GM19035 (cell line): ENCODE measurements at regions not wholly inside any gene's neighbourhood (a gene's known extent, or its start where the extent isn't known, plus 50 kb on each side); places are given as distances from the start of the nearest gene placed in this dataset.
A peak's percentile ranks its signal among the peaks of the same experiment; 100 is the strongest.

ENCODE experiments used
- ATAC-seq: cut with Tn5 transposase; IDR thresholded peaks from one replicate; pipeline ENCODE4 v1.9.1; 2021; ENCODE audit not compliant: unreplicated experiment

DNA sequence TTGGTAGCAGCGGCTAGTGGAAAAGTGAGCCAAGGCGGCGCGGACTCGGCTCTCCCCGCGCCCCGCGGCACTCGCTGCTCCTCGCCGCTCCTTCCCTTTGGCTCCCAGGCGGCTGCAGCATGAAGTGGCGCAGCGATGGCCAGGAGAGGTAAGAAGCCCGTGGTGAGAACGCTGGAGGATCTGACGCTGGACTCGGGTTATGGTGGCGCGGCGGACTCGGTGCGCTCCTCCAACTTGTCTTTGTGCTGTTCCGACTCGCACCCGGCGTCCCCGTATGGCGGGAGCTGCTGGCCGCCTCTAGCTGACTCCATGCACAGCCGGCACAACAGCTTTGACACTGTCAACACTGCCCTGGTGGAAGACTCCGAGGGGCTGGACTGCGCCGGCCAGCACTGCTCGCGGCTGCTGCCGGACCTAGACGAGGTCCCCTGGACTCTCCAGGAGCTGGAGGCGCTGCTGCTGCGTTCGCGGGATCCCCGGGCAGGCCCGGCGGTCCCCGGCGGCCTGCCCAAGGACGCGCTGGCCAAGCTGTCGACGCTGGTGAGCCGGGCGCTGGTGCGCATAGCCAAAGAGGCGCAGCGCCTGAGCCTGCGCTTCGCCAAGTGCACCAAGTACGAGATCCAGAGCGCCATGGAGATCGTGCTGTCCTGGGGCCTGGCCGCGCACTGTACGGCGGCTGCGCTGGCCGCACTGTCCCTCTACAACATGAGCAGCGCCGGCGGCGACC is 225.6 kb upstream of the CRY1 start:
- peak; percentile 9 for ATAC-seq

- ATAC-seq: no peak
Observed at GRCh38 chr12:107319533-107320032, 226.2 kb upstream of the CRY1 start.

DNA sequence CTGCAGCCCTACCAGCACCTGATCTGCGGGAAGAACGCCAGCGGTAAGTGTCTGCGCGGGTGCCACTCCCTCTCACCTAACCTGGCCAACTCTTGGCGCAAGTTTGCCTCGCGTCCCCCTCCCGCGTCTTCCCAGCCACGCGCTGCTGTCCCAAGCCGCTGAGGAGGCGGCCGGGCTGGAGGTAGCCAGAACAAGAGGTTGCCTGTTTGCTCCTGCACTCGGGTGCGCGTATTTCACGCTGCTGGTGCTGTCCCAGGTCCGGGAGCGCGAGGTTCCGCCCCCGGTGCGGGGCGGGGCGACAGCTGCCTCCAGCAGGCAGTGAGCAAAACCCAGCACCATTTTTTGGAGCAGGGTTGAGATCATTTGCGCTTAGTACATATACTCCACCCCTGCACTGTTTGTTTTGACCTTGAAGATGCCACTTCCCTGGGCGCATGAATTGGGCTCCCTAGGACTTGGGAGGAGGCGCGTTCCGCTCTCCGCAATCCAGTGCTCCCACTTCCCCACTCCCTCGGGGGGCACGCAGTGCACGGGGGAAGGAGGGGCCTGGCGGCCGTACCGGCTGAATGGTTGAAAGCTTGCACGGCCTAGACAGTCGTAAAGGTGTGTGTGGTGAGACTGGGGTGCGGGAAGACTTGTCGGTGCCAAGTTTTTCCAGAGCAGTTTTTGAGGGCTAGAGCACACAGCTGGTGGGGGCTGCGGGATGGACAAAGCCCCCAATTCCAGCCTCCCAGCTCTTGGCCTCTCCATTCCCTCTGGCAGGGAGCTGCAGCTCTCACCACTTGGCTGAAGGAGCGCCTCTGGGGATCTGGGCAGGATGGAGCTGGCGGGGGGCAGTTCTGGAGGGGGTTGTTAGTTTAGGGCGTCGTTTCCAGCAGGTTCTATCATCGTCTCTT is 226.9 kb upstream of the CRY1 start:
- ATAC-seq: no peak

DNA sequence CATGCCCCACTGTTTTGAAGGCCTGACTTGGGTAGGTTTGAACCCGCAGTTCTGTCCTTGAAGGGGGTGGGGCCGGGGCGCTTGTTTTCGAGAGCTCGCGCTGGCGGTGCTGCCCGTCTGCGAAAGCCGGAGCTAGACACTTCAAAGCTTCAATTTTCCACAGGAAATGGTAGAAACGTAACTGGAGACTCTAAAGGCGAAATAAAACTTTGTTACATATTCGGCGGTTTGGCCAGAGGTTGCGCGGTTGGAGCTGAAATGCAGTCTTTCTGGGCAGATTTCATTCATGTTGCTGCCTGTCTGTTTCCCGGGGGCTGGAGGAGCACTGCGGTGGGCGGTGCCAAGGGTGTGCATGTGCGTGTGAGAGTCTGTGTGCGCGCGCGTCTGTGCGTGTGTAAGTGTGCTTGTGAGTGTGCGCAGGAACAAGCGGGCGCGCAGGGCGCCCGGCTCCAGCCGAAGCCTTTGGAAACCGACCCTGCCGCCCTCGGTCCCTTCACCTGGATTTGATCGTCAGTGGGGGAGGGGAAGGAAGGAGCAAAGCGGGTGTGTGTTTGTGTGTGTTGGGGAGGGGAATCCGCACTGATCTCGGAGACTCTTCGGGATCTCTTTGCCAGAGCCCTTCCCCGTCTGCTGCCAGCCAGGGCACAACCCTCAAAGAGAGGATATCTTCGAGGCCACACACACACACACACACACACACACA is 227.7 kb upstream of the CRY1 start:
- no peak for ATAC-seq

DNA sequence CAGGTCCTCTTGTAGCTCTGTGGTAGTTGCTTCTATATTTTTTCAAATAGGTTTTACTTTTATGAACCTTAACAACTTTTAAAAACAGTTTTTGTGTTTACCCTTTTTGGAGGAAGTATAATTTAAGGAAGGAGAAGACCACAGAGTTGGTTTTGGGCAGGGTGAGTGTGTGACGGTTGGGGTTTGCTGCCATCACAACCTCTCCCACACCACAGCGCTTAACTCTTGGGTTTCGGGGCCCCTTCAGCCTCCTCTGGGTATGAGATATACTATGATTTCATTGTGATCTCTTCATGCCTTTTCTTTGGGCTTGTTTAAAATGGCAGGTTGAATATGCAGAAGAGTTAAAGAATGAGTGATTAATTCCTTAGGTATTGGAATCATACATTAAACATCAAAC is 228.7 kb upstream of the CRY1 start:
- no peak for ATAC-seq

DNA sequence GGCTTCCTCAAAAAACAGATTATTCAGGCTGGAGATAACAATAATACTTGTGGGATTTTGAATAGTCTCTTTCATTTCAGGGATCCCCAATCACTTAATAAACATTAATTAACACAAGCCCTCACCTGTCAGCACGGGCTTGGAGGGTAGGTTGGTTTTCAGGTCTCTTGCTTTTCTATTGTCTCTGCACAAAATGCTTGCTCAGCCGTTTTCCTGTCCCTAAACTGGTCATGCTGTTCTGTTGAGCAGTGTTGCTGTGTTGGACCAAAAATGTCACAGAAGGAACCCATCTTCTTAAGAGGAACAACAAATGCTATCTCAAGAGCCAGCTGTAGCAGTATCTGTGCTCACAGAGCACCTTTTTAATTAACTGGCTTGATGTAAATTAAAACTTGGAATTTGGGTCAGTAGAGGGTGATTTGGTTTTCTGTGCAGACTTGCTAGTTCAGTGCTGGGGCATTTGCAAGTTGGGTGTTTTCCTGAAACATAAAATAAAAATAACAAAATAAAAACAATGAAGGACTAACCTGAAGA is 231.8 kb upstream of the CRY1 start:
- no peak for ATAC-seq

GRCh38 chr12:107326237-107326636 is 232.9 kb upstream of the CRY1 start:
- ATAC-seq: no peak

GRCh38 chr12:107327651-107328182 is 234.4 kb upstream of the CRY1 start:
- ATAC-seq: no peak

- no peak for ATAC-seq
Observed at GRCh38 chr12:107328442-107329133, 235.2 kb upstream of the CRY1 start.

- ATAC-seq: no peak
Observed at GRCh38 chr12:107329569-107330324, 236.4 kb upstream of the CRY1 start.

- no peak for ATAC-seq
Observed at GRCh38 chr12:107330831-107331431, 237.6 kb upstream of the CRY1 start.

GRCh38 chr12:107331471-107331870 is 238.1 kb upstream of the CRY1 start:
- no peak for ATAC-seq

DNA sequence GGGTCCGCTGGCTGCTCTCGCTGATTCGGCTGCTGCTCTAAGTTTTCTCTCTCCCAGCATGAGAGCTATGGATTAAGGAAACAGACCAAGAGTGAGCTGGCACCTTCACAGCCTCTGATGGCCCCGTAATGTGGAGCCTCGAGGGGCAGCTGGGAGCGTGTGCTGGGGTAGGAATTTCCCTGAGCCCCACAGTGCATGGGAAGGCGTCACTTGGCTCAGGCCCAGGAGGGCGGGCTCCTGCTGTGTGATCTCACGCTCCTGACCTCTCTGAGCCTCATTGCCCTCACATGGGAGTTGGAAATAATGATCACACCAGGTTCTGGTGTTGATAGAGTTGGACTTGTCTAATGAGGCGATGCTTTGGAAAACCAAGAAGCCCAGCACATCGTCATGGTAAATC is 238.6 kb upstream of the CRY1 start:
- no peak for ATAC-seq

DNA sequence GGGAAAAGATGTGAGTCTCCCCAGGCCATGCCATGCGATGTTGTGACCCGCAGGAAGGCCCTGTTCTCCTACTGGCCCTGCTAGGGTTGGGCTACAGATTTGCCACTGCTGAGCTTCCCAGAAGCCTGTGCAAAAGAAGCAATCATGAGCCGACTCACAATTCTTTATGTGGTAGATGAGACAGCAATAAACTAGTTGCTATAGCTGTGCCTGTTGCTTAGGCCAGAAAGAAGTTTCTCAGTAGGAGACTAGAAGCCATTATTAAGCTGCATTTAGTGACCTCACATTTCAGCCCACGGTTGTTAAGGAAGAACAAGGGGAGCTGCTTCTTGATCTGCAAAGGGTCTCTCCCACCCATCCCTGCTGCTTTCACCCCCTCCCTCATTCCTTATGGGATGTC is 239.4 kb upstream of the CRY1 start:
- no peak for ATAC-seq

DNA sequence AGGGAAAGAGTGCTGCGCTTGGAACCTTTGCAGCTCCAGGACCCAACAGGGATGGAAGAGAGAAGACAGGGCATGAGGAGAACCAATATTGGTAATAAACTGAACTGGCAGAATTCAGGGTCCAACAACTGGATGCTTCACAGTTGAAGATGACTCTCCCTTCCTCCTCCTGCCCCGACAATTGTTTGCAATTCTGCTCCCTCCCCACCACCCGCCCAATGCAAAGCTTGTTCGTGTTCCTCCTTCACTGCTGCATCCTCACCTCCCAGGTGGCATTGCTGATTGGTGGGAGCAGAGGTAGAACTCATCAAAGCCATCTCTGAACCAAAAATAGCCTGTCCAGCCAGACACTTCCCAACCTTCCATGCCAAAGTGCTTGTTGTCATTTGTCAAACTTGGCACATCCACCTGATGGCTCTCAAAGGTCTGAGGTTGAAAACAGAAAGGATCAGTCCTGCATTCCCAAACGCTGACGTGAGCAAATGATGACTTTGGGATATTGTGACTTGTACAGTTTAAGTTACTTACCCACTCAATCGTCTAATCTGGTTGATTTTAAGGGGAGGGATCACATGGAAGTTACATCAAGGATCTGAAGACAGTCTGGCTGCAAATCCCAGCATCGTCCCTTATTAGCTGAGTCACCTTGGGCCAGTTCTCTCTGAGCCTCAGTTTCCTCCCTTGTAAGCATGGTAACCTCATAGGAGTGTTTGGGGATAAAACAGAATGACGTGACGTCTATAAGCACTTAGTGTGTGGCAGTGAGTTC is 242.6 kb upstream of the CRY1 start:
- no peak for ATAC-seq

GRCh38 chr12:107336695-107337094 is 243.3 kb upstream of the CRY1 start:
- no peak for ATAC-seq

GRCh38 chr12:107337346-107338095 is 244.2 kb upstream of the CRY1 start:
- ATAC-seq: no peak

DNA sequence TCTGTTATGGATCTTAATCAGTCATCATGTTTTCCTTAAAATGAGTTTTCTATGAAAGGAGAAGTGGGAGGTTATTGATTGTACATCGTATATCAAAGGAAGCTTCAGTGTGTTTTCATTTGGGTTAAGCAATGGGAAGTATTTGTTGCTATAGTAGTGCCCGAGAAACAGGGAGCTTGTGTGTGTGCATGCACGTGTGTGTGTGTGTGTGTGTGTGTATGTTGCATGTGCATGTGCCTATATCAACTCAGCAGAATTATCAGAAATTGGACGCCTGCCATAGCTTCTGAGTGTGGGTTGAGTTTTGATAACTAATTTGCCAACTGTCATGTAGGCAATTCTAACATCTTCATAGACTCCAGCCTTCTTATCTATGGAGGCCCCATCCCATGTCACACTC is 246.1 kb upstream of the CRY1 start:
- ATAC-seq: no peak
